ENCODE measurements at regions not wholly inside any gene's neighbourhood (a gene's known extent, or its start where the extent isn't known, plus 50 kb on each side); places are given as distances from the start of the nearest gene placed in this dataset.

- no peaks in the 10 kb centered on the region for H3K4me1 ChIP-seq (ENCODE audit: insufficient read depth, low read length, poor library complexity, severe bottlenecking)
- H3K4me2 ChIP-seq (ENCODE audit: low read depth, low read length, poor library complexity, severe bottlenecking) = no peak overlapping the region
- no peaks in the 10 kb centered on the region for H3K36me3 ChIP-seq (ENCODE audit: insufficient read depth, low read length)
- H3K27me3 ChIP-seq (ENCODE audit: insufficient read depth, low read length, poor library complexity, severe bottlenecking) = no peaks in the 10 kb centered on the region
- no peak overlapping the region for H3K9ac ChIP-seq (ENCODE audit: low read depth, low read length, poor library complexity, severe bottlenecking)
- no peak overlapping the region for H3K4me3 ChIP-seq (ENCODE audit: low read length, poor library complexity, severe bottlenecking)
- no peaks in the 10 kb centered on the region for H4K20me1 ChIP-seq (ENCODE audit: insufficient read depth, low read length, poor library complexity, severe bottlenecking)
- H3K9me3 ChIP-seq (ENCODE audit: insufficient read depth, low read depth, low read length) = no peaks in the 10 kb centered on the region; the same call in 1 of the 2 replicates
- H3F3A ChIP-seq (ENCODE audit: low read depth) = no peaks in the 10 kb centered on the region
- H3K9me2 ChIP-seq (replicated peaks; ENCODE audit: low read depth, low read length) = no peaks in the 10 kb centered on the region
- no peak overlapping the region for H2AFZ ChIP-seq (ENCODE audit: low read length)
- no peak for TF ChIP-seq EZH2phosphoT487 (IDR thresholded peaks at IDR 0.05; ENCODE audit: borderline replicate concordance)
- TF ChIP-seq CTCF (conservative IDR thresholded peaks at IDR 0.05; ENCODE audit: low read length) = no peak
- no peaks in the 10 kb centered on the region for H3K79me2 ChIP-seq (ENCODE audit: insufficient read depth, low read length)
These were observed 399.4 kb downstream of the PTPRU start for GRCh38 chr1:29635501-29636263.

- no peak for TF ChIP-seq CTCF (conservative IDR thresholded peaks at IDR 0.05; ENCODE audit: low read length)
- TF ChIP-seq EZH2phosphoT487 (IDR thresholded peaks at IDR 0.05; ENCODE audit: borderline replicate concordance) = no peak
- no peak overlapping the region for H3K4me2 ChIP-seq (ENCODE audit: low read depth, low read length, poor library complexity, severe bottlenecking)
- no peak overlapping the region for H3K9ac ChIP-seq (ENCODE audit: low read depth, low read length, poor library complexity, severe bottlenecking)
- no peaks in the 10 kb centered on the region for H3K4me1 ChIP-seq (ENCODE audit: insufficient read depth, low read length, poor library complexity, severe bottlenecking)
- no peaks in the 10 kb centered on the region for H3K9me2 ChIP-seq (replicated peaks; ENCODE audit: low read depth, low read length)
- no peaks in the 10 kb centered on the region for H4K20me1 ChIP-seq (ENCODE audit: insufficient read depth, low read length, poor library complexity, severe bottlenecking)
- no peak overlapping the region for H2AFZ ChIP-seq (ENCODE audit: low read length)
- no peaks in the 10 kb centered on the region for H3K36me3 ChIP-seq (ENCODE audit: insufficient read depth, low read length)
- H3F3A ChIP-seq (ENCODE audit: low read depth) = no peaks in the 10 kb centered on the region
- no peak overlapping the region for H3K4me3 ChIP-seq (ENCODE audit: low read length, poor library complexity, severe bottlenecking)
- H3K79me2 ChIP-seq (ENCODE audit: insufficient read depth, low read length) = no peaks in the 10 kb centered on the region
- no peaks in the 10 kb centered on the region for H3K27me3 ChIP-seq (ENCODE audit: insufficient read depth, low read length, poor library complexity, severe bottlenecking)
- H3K9me3 ChIP-seq (ENCODE audit: insufficient read depth, low read depth, low read length) = no peaks in the 10 kb centered on the region; the same call in 1 of the 2 replicates
These were observed 398.5 kb downstream of the PTPRU start for GRCh38 chr1:29634746-29635335.

- no peaks in the 10 kb centered on the region for H3K79me2 ChIP-seq (ENCODE audit: insufficient read depth, low read length)
- TF ChIP-seq EZH2phosphoT487 (IDR thresholded peaks at IDR 0.05; ENCODE audit: borderline replicate concordance) = no peak
- no peak for TF ChIP-seq CTCF (conservative IDR thresholded peaks at IDR 0.05; ENCODE audit: low read length)
- no peaks in the 10 kb centered on the region for H3K36me3 ChIP-seq (ENCODE audit: insufficient read depth, low read length)
- no peaks in the 10 kb centered on the region for H3K9me2 ChIP-seq (replicated peaks; ENCODE audit: low read depth, low read length)
- no peak overlapping the region for H3K4me3 ChIP-seq (ENCODE audit: low read length, poor library complexity, severe bottlenecking)
- no peak overlapping the region for H3K4me2 ChIP-seq (ENCODE audit: low read depth, low read length, poor library complexity, severe bottlenecking)
- H3K27me3 ChIP-seq (ENCODE audit: insufficient read depth, low read length, poor library complexity, severe bottlenecking) = no peaks in the 10 kb centered on the region
- H3K9ac ChIP-seq (ENCODE audit: low read depth, low read length, poor library complexity, severe bottlenecking) = no peak overlapping the region
- no peaks in the 10 kb centered on the region for H3K4me1 ChIP-seq (ENCODE audit: insufficient read depth, low read length, poor library complexity, severe bottlenecking)
- H3K9me3 ChIP-seq (ENCODE audit: insufficient read depth, low read depth, low read length) = no peaks in the 10 kb centered on the region; the same call in 1 of the 2 replicates
- no peaks in the 10 kb centered on the region for H3F3A ChIP-seq (ENCODE audit: low read depth)
- H2AFZ ChIP-seq (ENCODE audit: low read length) = no peak overlapping the region
- no peaks in the 10 kb centered on the region for H4K20me1 ChIP-seq (ENCODE audit: insufficient read depth, low read length, poor library complexity, severe bottlenecking)
These were observed 398.0 kb downstream of the PTPRU start for GRCh38 chr1:29634324-29634723.
